ENCODE measurements at regions not wholly inside any gene's neighbourhood (a gene's known extent, or its start where the extent isn't known, plus 50 kb on each side); places are given as distances from the start of the nearest gene placed in this dataset.
"Not testable (repeated sequence)": the region's sequence is repeated elsewhere in the genome, so short reads cannot be mapped to it uniquely, and the experiment has no call there.

DNA sequence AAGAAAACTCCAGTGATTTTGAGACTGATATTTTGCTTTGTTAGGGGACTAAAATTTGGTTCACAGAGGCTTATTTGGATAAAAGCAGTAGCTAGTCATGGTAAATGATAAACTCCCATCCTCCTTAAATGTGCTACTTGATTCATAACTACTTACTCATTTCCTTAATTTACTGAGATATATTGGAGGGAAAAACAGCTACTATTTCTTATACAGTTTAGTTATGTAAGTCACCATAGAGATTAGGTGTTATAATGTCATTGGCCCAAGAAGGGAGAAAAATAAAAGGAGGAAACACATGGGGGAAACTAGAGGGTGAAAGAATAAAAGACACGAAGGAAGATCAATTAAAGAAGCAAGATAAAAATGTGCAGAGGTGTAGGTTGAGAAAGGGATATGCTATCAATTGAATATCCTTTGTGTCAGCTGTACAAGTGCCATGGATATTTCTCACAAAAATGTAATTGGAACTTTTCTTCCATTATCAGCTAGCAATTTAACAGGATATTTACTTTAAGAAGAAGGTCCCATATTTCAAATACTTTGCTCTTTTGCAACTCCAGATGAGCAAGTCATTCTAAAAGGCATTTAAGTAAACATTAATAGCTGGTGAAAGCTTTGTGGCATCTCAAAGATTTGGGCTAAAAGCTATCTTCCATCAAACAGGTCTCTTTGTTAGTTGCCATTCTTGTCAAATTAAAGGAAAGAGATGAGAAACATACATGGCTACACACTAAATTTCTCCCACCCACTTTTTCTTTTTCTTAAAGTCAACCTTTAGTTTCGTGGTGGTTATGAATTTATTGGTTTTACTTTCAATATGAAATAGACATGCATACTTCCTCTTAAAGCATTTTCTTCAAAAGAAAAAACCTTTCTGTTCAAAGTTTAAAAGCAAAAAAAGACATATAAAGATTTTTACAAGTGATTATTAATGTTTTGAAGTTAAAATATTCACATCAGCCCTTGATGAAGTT is 439.5 kb downstream of the CCER1 start:
- no peak for DNase-seq (ENCODE audit: low read depth in 4 of 4, low spot score in 3 of 4)

DNA sequence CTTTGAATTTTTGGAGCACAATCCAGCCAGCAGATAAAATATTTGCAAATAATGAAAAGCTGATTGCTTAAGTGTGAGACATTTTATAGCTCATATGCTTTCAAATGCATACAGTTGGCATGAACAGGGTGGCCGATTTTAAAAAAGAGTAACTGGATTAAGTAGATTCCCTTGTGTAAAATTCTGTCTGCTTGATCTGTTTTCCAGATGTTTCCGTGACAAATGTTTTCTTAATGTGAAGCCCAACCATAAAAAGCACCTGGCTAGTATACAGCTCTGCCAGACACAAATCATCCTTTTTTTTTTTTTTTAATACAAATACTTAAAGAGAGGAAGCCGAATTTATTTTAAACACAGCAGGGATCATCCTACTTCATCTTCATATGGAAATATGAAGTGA is 440.7 kb downstream of the CCER1 start:
- peak in 3 of 4 donors; percentile 20 to 37 (median 26) for DNase-seq (ENCODE audit: low read depth in 4 of 4, low spot score in 3 of 4)

DNA sequence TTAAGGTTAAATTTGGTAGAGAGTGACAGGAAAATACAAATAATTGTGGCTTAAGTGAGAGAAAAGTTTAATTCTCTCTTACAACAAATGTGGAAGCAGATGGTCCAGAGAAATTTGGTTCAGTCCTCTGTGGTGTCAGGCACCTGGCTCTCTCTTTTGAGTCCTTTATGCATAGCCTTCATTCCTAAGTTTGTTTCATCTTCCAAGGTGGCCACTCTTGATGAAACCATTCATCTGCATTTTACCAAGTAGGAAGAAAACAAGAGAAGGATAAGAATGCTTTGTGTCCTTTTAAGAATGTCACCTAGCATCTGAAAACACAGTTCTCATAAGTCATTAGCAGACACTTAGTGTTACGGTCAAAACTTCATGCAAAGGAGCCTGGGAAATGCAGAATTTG is 442.5 kb downstream of the CCER1 start:
- DNase-seq (ENCODE audit: low read depth in 4 of 4, low spot score in 3 of 4), result no peak

DNA sequence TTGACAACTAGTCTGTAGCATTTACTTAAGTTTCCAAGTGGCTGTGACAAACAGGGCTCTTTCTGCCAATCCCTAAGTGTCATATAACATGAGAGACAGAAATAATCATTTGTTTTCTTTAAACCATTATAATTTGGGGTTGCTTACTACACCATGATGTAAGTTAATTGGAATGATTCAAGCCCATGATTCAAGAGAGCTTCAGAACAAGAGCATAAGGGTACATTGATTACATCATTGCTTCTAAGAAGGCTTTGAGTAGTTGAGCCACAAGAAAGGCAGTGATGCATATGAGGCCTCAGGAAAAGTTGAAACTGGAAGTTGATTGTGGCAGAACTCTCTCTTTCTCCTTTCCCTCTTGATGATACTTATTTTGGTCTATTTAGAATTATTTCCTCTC is 444.0 kb downstream of the CCER1 start:
- no peak for DNase-seq (ENCODE audit: low read depth in 4 of 4, low spot score in 3 of 4)

DNA sequence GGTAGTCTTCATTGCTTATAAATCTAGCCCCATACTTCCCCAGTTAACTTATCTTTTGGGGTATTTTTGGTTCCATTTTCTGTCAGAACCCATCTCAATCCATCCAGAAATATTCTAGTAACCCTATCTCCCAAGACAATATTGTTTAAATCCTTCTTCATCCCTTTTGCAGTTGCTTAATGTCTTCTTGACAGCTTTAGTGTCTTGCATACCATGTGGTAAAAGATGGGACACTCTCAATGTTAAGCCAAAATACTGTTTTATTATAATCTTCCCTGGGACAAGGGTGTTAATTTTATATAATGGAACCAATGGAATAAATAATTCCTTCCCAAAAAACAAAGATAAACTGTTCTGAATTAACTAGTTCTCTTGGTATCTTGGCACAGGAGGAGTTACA is 450.2 kb downstream of the CCER1 start:
- no peak for DNase-seq (ENCODE audit: low read depth in 4 of 4, low spot score in 3 of 4)

DNA sequence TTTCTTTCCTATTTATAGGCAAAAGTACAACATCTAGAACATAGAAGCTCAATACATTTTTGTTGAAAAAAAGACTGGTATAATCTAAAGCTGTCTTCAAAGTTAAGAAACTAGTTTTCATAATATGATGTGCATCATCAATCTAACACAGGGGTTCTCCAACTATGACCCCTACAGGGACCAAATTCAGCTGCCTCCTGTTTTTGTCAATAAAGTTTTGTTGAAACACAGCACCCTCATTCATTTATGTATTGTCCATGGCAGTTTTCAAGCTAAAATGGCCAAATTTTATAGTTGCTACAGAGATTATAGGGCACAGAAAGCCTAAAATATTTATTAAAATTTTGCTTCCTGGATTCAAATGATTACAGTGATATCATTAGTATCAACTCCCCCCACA is 452.9 kb downstream of the CCER1 start:
- DNase-seq (ENCODE audit: low read depth in 4 of 4, low spot score in 3 of 4), result no peak

DNA sequence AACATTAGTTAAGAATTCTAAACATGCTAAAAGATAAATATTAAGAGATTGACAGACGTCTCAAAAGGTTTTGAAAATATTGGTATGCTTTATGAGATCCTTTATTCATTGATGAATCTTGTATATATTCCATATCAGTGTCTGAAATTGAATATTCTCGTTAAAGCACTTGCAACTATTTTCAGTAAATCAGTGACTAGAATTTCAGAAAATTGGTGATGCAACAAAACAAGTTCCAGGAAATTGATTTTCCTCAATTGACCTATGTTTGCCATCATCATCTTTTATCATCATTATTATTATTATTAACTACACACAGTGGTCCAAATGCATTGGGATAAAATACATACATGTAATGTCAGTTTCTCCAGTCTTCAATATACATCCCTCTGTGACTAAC is 453.6 kb downstream of the CCER1 start:
- no peak for DNase-seq (ENCODE audit: low read depth in 4 of 4, low spot score in 3 of 4)

DNA sequence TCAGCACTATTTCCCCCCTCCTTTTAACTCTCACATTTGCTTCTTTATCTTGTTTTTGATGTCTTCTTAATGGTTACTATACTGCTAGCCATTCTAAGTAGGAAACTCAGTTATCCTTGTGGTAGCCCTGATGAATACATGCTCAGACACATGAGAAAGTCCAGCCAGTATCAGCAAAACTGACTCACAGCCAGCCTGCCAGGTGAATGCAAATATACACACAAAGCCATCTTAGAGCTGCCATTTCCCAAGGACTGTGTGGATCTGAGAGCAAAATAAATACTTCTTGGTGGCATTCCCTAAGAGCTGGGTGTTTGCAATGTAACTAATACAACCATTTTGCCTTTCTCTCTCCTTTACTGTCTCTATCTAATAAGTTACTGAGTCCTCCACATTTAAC is 455.2 kb downstream of the CCER1 start:
- no peak for DNase-seq (ENCODE audit: low read depth in 4 of 4, low spot score in 3 of 4)

DNA sequence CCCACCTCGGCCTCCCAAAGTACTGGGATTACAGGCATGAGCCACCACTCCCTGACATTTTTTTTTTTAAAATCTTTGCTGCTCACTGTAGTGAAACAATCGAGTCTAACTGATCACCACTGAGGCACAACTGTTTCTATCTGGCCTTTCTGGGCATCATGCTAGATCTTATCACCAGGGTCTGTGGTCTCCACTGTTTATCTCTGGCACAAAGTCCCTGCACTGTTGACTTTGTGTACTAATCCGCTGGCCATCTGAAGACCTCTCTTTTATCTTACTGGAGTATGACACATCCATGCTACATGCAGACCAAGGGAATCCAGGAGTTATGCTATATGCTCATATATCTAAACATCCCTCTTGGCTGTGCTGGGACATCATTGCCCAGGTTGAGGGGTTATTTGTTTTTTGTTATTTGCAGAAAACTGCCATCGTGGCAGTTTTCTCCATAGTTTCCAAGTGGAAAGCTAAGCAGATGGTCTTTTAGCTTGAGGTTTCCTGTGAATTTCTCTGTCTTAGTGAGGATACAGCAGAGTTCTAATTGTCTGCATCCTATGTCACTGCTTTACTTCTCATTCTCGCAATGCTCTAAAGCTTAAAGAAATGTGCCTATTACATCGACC is 456.9 kb downstream of the CCER1 start:
- DNase-seq (ENCODE audit: low read depth in 4 of 4, low spot score in 3 of 4), result no peak

DNA sequence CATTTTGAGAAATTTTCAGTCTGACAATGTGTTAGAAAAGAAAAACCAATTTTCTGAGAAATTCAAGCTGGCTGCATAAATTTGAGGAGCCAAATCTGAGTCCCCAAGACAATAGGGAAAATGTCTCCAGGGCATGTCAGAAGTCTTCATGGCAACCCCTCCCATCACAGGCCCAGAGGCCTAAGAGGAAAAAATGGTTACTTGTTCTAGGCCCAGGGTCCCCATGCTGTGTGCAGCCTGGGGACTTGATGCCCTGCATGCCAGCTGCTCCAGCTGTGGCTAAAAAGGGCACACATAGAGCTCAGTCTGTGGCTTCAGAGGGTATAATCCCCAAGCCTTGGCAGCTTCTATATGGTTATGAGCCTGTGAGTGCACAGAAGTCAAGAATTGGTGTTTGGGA is 464.6 kb downstream of the CCER1 start:
- DNase-seq (ENCODE audit: low read depth in 4 of 4, low spot score in 3 of 4), result no peak

DNA sequence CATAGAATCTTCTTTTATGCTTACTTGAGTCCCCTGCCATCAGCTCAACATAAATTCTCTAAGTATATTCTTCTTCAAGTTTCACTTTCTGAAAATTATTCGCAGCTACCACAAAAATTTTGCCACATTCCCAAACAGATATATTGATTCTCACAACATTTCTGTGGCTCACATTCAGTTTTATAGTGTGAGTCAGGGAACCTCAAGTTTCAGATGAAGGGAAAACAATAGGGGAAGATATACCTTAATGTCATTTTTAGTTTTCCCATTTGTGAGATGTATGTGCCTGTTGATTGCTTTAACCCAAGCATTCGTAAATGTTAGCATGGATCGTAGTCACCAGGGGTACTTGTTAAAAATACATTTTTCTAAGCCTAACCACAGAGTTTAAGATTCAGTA is 465.8 kb downstream of the CCER1 start:
- no peak for DNase-seq (ENCODE audit: low read depth in 4 of 4, low spot score in 3 of 4)

DNA sequence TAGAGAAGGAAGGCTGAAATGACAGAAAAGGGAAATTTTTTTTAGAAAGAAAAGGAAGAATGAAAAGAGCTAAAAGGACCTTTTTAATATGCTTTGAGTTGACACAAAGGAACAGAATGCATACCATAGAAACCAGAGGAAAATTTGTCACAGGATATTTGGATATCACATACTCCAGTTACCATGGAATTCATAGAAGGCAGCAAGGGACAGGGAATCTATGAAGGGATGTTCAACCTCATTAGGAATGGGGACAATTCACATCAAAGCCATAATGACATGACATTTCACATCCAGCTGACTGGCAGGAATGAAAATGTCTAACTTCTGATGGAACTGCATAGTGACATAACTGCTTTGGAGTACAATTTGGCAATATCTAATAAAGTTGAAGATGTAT is 469.4 kb downstream of the CCER1 start:
- DNase-seq (ENCODE audit: low read depth in 4 of 4, low spot score in 3 of 4), result no peak

DNA sequence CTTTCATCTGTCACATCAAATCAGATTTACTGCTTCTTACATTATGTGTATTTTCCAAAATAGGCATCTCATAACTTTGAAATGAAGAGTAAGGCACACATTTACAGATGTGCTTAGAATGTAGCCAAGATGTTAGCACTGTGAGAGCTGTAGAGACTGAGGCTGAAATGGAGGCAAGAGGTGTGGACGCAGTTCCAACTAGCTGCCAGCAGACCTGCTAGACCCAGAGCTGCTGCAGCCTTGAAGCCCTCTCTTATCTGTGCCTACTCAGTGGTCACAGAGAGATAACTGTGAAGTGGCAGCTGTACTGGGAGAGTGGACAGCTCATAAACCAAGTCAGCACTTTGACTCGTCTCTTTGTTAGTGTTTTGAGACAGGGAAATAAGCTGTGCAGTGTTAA is 470.9 kb downstream of the CCER1 start:
- no peak for DNase-seq (ENCODE audit: low read depth in 4 of 4, low spot score in 3 of 4)

DNA sequence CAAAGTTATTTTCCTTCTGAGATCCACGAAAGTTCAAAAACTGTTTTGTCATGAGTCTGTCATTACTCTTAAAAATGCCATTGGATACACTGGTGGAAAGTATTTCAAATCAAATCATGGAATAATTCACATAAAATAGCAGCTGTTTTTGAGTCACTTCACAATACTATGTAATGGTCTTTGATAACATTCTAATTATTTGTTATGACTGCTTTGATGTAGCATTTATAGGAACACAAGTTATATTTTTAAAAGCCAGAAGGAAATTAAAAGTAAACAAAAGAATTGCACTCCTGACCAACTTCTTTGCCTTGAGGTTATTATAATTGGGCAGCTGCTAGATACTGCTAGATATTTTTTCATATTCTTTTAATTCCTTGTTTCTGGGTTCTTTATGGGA is 473.2 kb downstream of the CCER1 start:
- no peak for DNase-seq (ENCODE audit: low read depth in 4 of 4, low spot score in 3 of 4)

DNA sequence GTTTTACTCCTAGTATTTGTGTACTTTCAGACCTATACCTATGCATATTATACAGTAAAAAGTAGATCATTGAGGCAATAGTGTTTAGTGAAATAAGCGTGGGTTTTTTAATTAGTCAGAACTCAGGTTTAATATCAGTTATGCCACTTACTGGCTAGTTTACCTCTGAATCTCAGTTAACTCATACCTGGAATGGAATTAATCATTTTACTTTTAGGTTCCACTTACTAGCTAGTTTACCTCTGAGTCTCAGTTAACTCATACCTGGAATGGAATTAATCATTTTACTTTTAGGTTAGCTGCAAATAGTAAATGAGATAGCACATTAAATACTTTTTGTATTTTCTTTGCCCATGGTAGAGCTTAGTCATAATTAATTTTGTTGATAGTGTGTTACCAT is 475.7 kb downstream of the CCER1 start:
- no peak for DNase-seq (ENCODE audit: low read depth in 4 of 4, low spot score in 3 of 4)

DNA sequence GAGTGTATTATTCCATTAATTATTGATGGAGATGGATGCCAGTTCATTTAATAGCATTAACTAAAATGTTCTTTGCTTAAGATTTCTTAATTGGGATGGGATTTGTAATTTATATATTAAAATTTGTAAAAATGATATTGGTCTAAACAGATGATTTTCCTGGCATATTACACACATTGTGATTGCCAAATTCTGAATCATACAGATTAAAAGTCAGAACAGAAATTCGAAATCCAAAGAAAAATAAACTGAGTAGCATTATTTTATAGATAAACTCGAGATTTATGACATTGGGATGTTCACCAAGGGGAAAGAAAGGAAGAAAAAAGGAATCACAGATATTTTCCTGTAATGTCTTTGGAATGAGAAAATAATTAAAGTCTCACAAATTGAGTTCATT is 481.1 kb downstream of the CCER1 start:
- DNase-seq (ENCODE audit: low read depth in 4 of 4, low spot score in 3 of 4), result no peak

DNA sequence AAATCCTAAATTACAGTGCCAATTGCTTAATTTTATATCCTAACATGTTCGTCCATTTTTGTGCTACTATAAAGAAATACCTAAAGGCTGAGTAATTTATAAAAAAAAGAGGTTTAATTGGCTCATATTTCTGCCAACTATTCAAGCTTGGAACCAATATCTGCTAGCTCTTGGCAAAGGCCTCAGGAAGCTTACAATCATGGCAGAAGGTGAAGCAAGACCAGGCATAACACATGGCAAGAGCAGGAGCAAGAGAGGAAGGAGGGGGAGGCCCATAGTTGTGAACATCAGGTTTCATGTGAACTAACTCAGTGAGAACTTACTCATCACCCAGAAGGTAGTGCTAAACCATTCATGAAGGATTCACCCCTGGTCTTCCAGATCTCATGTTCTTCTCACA is 494.3 kb downstream of the CCER1 start:
- DNase-seq (ENCODE audit: low read depth in 4 of 4, low spot score in 3 of 4), result no peak

DNA sequence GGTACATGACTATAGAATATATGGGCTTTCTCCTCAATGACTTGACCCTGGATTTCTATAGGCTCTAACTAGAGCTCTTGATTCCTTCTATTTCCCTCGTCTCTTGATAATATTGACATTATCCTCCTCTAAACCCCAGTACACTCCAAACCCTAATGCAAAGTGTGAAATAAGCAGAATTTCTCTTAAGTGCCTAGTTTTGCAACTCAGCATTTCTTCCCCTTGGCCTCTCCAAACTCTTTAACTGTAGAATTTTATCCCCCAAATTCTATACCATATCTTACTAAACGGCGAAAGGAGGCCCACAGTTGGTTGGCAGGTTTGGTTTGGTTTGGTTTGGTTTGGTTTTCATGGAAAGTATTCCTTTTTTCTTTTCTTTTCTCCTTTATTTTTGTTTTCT is 498.7 kb downstream of the CCER1 start:
- no peak for DNase-seq (ENCODE audit: low read depth in 4 of 4, low spot score in 3 of 4)

DNA sequence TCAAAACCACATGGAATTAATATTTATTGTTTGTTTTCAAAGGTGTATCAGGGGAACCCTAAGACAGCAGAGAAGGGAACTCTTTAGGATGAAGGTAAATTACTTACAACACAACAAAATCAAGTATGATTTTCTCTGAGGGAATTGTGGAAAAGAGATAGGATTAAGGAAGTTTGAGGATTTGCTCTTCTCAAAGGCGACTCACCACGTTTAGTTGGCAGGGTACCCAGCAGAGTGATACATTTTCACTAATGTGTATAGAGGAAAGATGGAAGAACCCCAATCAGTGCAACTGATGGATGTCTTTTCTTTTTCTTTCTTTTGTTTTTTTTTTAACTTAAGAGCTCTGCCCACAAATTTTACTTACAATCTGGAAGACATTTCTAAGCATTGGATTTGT is 499.2 kb downstream of the CCER1 start:
- no peak for DNase-seq (ENCODE audit: low read depth in 4 of 4, low spot score in 3 of 4)

DNA sequence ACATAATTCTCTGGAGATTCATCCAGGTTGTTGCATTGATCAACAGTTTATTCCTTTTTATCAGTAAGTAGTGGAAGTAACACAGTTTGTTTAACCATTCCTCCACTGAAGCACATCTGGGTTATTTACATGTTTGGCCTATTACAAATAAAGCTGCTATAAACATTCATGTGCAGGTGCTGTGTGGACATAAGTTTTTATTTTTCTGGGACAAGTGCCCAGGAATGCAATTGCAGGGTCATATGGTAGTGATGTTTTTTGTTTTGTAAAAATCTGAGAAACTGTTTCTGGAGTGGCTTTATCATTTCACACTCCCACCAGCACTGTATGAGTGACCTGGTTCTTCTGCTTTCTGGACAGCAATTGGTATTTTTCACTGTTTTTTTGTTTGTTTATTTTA is 505.4 kb downstream of the CCER1 start:
- DNase-seq (ENCODE audit: low read depth in 4 of 4, low spot score in 3 of 4), result no peak

DNA sequence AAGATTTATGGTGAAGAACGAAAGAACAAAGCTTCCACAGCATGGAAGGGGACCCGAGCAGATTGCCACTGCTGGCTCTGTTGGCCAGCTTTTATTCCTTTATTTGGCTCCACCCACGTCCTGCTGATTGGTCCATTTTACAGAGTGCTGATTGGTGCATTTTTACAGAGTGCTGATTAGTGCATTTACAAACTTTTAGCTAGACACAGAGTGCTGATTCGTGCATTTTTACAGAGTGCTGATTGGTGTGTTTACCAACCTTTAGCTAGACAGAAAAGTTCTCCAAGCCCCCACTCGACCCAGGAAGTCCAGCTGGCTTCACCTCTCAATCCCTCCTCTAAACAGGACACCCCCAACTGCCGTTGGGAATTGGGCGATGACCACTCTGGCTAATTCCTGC is 511.5 kb downstream of the CCER1 start:
- not testable (repeated sequence) for DNase-seq (ENCODE audit: low read depth in 4 of 4, low spot score in 3 of 4)

DNA sequence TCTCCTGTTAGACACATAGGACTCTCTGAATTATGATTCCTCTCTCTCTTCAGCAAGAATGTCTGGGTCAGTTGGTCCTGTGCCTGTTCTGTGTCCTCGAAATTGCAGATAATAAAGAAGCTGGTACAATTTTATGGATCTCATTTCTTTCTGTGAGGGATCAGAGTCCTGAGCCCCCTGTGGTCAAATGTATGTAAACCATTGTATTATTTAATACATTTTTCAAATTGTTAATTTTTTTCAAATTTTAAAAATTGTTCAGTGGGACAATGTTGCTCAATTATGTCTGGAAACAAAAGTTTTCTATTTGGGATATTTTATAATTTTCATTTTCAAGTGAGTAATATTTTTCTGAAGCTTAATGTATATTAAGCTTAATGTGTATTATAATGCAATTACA is 513.5 kb downstream of the CCER1 start:
- no peak for DNase-seq (ENCODE audit: low read depth in 4 of 4, low spot score in 3 of 4)

Data from right renal pelvis (tissue), 4 donors.